WERI-Rb-1 (cell line): ENCODE measurements at regions not wholly inside any gene's neighbourhood (a gene's known extent, or its start where the extent isn't known, plus 50 kb on each side); places are given as distances from the start of the nearest gene placed in this dataset.

Experiments
- DNase-seq: peaks from one replicate; pipeline ENCODE4 v3.0.0-alpha.2; 2020
- H3K27ac ChIP-seq: fragments of 250-450 bp; sonication (Bioruptor Pico); 2 replicates; pipeline ENCODE4 v1.5.1; 2020; ENCODE audit warnings: mild to moderate bottlenecking, moderate library complexity
- H3K27me3 ChIP-seq: fragments of 250-450 bp; sonication (Bioruptor Pico); 2 replicates; pipeline ENCODE4 v1.5.1; 2021; ENCODE audit warnings: mild to moderate bottlenecking, low read depth, moderate library complexity; ENCODE audit not compliant: insufficient read depth, severe bottlenecking
- H3K36me3 ChIP-seq: fragments of 250-450 bp; sonication (Bioruptor Pico); 2 replicates; pipeline ENCODE4 v1.5.1; 2020; ENCODE audit warnings: mild to moderate bottlenecking, moderate library complexity
- H3K4me3 ChIP-seq: 2 replicates; pipeline ENCODE4 v1.5.1; 2011; ENCODE audit warnings: low read depth, mild to moderate bottlenecking, control low read depth, low read length
- H3K9me3 ChIP-seq: fragments of 250-450 bp; sonication (Bioruptor Pico); 2 replicates; pipeline ENCODE4 v1.5.1; 2021; ENCODE audit warnings: mild to moderate bottlenecking, moderate library complexity; ENCODE audit not compliant: severe bottlenecking
- TF ChIP-seq, protein P1 (sequence below): IDR thresholded peaks from 2 replicates; pipeline ENCODE4 v1.5.1; 2011; ENCODE audit warnings: low read depth, mild to moderate bottlenecking, control low read depth, inconsistent platforms, low read length

DNA sequence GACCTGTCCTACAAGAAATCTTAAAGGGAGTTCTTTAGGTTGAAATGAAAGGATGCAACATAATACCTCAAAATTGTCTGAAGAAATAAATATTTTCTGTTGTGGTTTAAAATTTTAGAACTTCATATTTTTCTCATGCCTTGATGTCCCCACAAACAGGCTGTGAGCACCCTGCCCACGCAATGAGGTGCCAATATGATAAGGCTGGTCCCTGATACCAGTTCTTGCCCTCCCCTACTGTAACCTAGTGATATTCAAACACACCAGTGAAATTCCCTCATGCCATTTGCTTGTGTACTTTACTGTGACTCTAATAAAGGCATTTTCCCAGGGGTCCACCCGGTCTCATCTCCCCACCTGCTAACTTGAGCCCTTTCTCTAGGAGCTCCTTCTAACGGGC, 67.3 kb upstream of the SIRPG start:
- TF ChIP-seq, protein P1, sequence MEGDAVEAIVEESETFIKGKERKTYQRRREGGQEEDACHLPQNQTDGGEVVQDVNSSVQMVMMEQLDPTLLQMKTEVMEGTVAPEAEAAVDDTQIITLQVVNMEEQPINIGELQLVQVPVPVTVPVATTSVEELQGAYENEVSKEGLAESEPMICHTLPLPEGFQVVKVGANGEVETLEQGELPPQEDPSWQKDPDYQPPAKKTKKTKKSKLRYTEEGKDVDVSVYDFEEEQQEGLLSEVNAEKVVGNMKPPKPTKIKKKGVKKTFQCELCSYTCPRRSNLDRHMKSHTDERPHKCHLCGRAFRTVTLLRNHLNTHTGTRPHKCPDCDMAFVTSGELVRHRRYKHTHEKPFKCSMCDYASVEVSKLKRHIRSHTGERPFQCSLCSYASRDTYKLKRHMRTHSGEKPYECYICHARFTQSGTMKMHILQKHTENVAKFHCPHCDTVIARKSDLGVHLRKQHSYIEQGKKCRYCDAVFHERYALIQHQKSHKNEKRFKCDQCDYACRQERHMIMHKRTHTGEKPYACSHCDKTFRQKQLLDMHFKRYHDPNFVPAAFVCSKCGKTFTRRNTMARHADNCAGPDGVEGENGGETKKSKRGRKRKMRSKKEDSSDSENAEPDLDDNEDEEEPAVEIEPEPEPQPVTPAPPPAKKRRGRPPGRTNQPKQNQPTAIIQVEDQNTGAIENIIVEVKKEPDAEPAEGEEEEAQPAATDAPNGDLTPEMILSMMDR = no peak
- no peak for DNase-seq
- Histone ChIP-seq H3K9me3 (no peaks in the 10 kb centered on the region), H3K4me3 (no peak overlapping the region), H3K27me3 (peaks cover 64% of the 10 kb centered on the region), H3K27ac (no peak overlapping the region), H3K36me3 (no peaks in the 10 kb centered on the region)

- Histone ChIP-seq H3K36me3 (no peaks in the 10 kb centered on the region), H3K27me3 (peaks cover 78% of the 10 kb centered on the region), H3K9me3 (no peaks in the 10 kb centered on the region), H3K27ac (no peak overlapping the region), H3K4me3 (no peak overlapping the region)
- TF ChIP-seq, protein P1 = no peak
- no peak for DNase-seq
These were observed 65.0 kb upstream of the SIRPG start for GRCh38 chr20:1722513-1723050.

DNA sequence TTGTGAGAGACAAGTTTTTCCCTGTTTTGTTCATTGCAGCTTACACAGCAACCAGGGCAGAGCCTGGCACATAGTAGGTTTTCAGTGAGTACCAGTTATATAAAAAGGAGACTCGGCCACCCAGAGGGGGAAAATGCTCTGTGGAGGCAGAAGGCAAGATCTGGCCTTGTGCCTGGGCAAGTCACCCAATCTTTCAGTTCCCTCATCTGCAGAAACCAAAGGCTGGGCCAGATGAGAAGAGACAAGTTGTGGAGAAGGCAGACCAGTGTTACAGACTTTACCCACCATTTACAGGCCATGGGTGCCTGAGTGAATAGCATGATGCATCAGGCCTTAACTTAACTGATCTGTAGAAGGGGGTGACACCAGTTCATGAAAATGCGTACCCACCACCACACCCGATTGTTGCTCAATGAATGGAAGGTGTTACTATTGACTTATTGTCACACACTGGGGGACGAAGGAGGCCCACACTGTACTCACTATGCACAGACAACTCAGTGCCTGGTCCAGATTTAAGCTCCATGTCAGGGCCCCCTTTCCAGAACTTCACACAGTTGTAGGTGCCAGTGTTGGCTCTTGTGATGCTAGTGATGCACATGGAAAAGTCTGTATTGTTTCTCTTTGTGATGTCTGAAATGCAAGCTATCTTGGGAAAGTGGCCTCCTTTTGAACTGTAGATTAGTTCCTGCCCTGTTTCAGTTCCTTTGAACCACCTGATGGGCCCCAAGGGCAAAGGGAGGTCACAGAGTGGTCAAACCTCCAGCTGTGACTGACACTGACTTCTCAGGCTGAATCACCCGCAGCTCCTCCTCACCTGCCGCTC, 64.3 kb upstream of the SIRPG start:
- Histone ChIP-seq H3K4me3 (no peak overlapping the region), H3K27ac (no peak overlapping the region), H3K36me3 (no peaks in the 10 kb centered on the region), H3K9me3 (no peaks in the 10 kb centered on the region), H3K27me3 (peaks cover 75% of the 10 kb centered on the region)
- TF ChIP-seq, protein P1 = no peak
- DNase-seq = no peak

DNA sequence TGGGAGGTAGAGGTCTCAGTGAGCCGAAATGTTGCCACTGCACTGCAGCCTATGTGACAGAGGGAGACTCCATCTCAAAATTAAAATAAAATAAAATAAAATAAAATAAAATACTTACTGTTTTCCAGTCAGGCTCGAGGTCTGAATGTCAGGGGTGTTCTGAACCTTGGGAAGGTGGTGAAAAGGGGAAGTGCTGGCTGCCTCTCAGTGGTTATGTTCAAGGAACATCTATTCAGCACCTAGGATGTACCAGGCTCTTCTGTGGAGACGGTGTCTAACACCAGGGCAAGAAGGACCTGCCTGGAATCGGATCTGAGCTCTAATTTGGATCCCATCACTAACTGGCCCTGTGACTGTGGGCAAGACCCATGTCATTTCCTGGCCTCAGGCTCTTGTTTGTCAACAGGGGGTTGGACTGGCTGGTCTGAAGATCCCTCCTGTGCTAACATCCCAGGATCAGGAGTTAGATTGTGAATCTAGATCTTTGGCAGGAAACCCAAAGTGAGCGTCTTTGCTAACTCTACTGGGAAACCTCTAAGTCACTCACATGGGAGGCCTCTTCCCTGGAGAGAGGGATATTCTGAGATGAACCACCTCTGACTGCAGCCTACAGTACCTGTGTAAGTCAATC, 63.4 kb upstream of the SIRPG start:
- Histone ChIP-seq H3K27ac (no peak overlapping the region), H3K36me3 (no peaks in the 10 kb centered on the region), H3K9me3 (no peaks in the 10 kb centered on the region), H3K4me3 (no peak overlapping the region), H3K27me3 (peaks cover 80% of the 10 kb centered on the region)
- TF ChIP-seq, protein P1 = no peak
- no peak for DNase-seq

- Histone ChIP-seq H3K27me3 (peaks cover 80% of the 10 kb centered on the region), H3K27ac (no peak overlapping the region), H3K9me3 (no peaks in the 10 kb centered on the region), H3K36me3 (no peaks in the 10 kb centered on the region), H3K4me3 (no peak overlapping the region)
- TF ChIP-seq, protein P1 = no peak
- no peak for DNase-seq
These were observed 62.6 kb upstream of the SIRPG start for GRCh38 chr20:1720226-1720625.
